ENCODE measurements at regions not wholly inside any gene's neighbourhood (a gene's known extent, or its start where the extent isn't known, plus 50 kb on each side); places are given as distances from the start of the nearest gene placed in this dataset.

DNA sequence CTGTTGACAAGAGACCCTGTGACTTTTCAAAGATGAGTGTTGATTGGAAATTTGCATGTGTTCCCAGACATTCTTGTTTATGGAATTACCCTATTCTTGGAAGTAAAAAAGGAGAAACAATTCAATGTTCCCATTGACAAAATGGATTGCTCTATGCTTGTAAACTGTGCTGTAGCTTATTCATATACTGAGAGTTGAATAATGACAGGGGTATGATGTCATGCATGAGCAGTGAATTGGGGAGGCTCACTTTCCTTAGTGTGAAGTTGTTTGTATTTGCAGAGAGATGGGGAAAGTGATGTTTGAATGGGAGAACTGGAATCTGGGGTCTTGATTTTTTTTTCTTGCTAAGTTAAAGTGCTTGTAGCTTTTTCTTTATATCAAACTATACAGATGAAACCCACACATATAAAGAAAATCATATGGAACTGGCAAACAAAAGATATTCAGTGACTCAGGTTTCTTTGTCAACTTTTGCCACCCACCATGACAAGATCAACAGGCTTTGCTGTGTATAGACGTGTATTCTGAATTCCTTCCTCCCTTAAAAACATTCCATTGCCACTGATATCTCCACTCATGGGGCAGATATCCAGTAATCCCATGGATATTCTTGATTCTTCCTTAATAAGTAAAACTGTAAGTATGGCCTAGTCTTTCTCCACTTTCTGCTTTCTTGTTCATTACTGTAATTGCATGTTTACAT lies 97.8 kb upstream of the JAG1 start (continued):
- TF ChIP-seq, protein P1, sequence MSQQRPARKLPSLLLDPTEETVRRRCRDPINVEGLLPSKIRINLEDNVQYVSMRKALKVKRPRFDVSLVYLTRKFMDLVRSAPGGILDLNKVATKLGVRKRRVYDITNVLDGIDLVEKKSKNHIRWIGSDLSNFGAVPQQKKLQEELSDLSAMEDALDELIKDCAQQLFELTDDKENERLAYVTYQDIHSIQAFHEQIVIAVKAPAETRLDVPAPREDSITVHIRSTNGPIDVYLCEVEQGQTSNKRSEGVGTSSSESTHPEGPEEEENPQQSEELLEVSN (IDR thresholded peaks at IDR 0.05), result no peak
- TF ChIP-seq CEBPB (IDR thresholded peaks at IDR 0.05; ENCODE audit: low read depth, low read length) (no peak), SRF (IDR thresholded peaks at IDR 0.05; ENCODE audit: low read depth, low read length) (no peak)

Data from H1 (cell line).